HL-60 (cell line): ENCODE measurements at regions not wholly inside any gene's neighbourhood (a gene's known extent, or its start where the extent isn't known, plus 50 kb on each side); places are given as distances from the start of the nearest gene placed in this dataset.

Experiments
- DNase-seq, 2 experiments: peaks; one replicate each; pipeline ENCODE4 v3.0.0-alpha.2; 2010 to 2020; ENCODE audit warnings: low read depth in 1 of 2, low spot score in 1 of 2
- H3K27ac ChIP-seq: fragments of 250-450 bp; sonication (Bioruptor Pico); replicated peaks from 2 replicates; pipeline ENCODE4 v1.5.1; 2020; ENCODE audit warnings: mild to moderate bottlenecking, moderate library complexity
- H3K27me3 ChIP-seq: fragments of 250-450 bp; sonication (Bioruptor Pico); 2 replicates; pipeline ENCODE4 v1.5.1; 2021; ENCODE audit warnings: mild to moderate bottlenecking, moderate library complexity; ENCODE audit not compliant: insufficient read depth, poor library complexity, severe bottlenecking
- H3K4me3 ChIP-seq: replicated peaks from 2 replicates; pipeline ENCODE4 v1.5.1; 2011; ENCODE audit warnings: mild to moderate bottlenecking, control low read depth, low read length; ENCODE audit not compliant: insufficient read depth
- CTCF ChIP-seq: IDR thresholded peaks from one replicate; pipeline ENCODE4 v1.5.1; 2011; ENCODE audit warnings: low read length, control low read depth, inconsistent platforms; ENCODE audit not compliant: insufficient read depth
- GABPA ChIP-seq: IDR thresholded peaks from 2 replicates; pipeline ENCODE4 v1.6.1; 2012; ENCODE audit warnings: low read depth
- POLR2AphosphoS5 ChIP-seq: IDR thresholded peaks from 2 replicates; pipeline ENCODE4 v1.6.1; 2012; ENCODE audit warnings: low read depth
- REST ChIP-seq: IDR thresholded peaks from 2 replicates; pipeline ENCODE4 v1.6.1; 2012; ENCODE audit warnings: low read depth; ENCODE audit not compliant: insufficient replicate concordance
- SPI1 ChIP-seq: IDR thresholded peaks from 2 replicates; pipeline ENCODE4 v1.6.1; 2012; ENCODE audit warnings: low read depth, mild to moderate bottlenecking, borderline replicate concordance

- TF ChIP-seq SPI1 (no peak), GABPA (no peak), REST (no peak), POLR2AphosphoS5 (no peak), CTCF (no peak)
- Histone ChIP-seq H3K27me3 (no peaks in the 10 kb centered on the region), H3K27ac (no peak overlapping the region), H3K4me3 (no peak overlapping the region)
- DNase-seq = no peak
These were observed 95.5 kb downstream of the BMP15 start for GRCh38 chrX:51006064-51006463.

- Histone ChIP-seq H3K27ac (no peak overlapping the region), H3K27me3 (no peaks in the 10 kb centered on the region), H3K4me3 (no peak overlapping the region)
- no peak for DNase-seq
- TF ChIP-seq CTCF = no peak
- TF ChIP-seq REST = no peak
- no peak for TF ChIP-seq SPI1
- TF ChIP-seq GABPA = no peak
- no peak for TF ChIP-seq POLR2AphosphoS5
These were observed 113.7 kb downstream of the BMP15 start for GRCh38 chrX:51024106-51024696.

- Histone ChIP-seq H3K27ac (no peak overlapping the region), H3K27me3 (no peaks in the 10 kb centered on the region), H3K4me3 (no peak overlapping the region)
- TF ChIP-seq CTCF (no peak), GABPA (no peak), POLR2AphosphoS5 (no peak), REST (no peak), SPI1 (no peak)
- no peak for DNase-seq
These were observed 116.3 kb downstream of the BMP15 start for GRCh38 chrX:51026862-51027261.
